ENCODE measurements at regions not wholly inside any gene's neighbourhood (a gene's known extent, or its start where the extent isn't known, plus 50 kb on each side); places are given as distances from the start of the nearest gene placed in this dataset.

DNA sequence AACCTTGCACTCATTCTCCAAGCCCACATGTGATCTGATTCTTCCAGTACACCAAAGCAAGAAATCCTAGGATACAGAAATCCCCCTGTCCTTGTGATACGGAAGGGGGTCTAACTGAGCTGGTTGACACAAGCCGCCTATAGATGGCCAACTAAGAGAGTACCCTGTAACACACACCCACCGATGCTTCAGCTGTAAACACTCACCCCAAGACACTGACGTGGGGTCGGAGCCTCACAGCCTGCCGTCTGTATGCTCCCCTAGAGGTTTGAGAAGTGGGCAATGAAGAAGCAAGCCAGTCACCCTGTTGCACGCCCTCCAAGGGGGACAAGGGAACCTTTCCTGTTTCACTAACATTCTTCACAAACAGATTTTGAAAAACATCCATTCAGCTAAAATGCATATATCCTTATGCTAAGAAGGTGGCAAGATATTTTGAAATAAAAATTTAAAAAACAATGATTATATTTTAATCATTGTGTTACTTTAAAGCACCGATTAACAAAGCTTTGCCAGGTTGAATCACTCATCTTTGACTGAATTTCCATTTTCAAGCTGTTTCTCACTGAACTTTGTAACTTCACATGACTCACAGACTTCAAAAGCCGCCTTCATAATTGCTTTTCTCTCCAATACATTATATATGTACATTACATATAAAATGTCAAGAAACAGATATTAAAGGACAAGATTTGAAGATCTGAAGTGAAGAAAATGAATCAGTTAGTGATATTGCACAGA, 329.3 kb downstream of the ARL4A start:
- Histone ChIP-seq H3K27ac (ENCODE audit: low read depth, low read length) (no peak overlapping the region), H3K79me2 (ENCODE audit: control insufficient read depth, low read length) (no peaks in the 10 kb centered on the region), H3K27me3 (ENCODE audit: control insufficient read depth, low read length) (no peaks in the 10 kb centered on the region), H3K9me2 (replicated peaks; ENCODE audit: control insufficient read depth, low read length) (no peaks in the 10 kb centered on the region), H3K4me3 (ENCODE audit: low read length) (no peak overlapping the region), H3K9me3 (ENCODE audit: control insufficient read depth, insufficient read depth, low read length) (peaks cover 4% of the 10 kb centered on the region; the same call in 1 of the 2 replicates), H3K4me2 (ENCODE audit: low read length) (no peak overlapping the region), H3F3A (ENCODE audit: control insufficient read depth, insufficient read depth) (no peaks in the 10 kb centered on the region), H3K4me1 (ENCODE audit: control insufficient read depth, low read length) (no peaks in the 10 kb centered on the region), H3K36me3 (ENCODE audit: control insufficient read depth, low read length) (no peaks in the 10 kb centered on the region), H4K20me1 (ENCODE audit: control insufficient read depth, insufficient read depth, low read depth, low read length) (no peaks in the 10 kb centered on the region)
- TF ChIP-seq, protein P1, sequence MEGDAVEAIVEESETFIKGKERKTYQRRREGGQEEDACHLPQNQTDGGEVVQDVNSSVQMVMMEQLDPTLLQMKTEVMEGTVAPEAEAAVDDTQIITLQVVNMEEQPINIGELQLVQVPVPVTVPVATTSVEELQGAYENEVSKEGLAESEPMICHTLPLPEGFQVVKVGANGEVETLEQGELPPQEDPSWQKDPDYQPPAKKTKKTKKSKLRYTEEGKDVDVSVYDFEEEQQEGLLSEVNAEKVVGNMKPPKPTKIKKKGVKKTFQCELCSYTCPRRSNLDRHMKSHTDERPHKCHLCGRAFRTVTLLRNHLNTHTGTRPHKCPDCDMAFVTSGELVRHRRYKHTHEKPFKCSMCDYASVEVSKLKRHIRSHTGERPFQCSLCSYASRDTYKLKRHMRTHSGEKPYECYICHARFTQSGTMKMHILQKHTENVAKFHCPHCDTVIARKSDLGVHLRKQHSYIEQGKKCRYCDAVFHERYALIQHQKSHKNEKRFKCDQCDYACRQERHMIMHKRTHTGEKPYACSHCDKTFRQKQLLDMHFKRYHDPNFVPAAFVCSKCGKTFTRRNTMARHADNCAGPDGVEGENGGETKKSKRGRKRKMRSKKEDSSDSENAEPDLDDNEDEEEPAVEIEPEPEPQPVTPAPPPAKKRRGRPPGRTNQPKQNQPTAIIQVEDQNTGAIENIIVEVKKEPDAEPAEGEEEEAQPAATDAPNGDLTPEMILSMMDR (IDR thresholded peaks at IDR 0.05; ENCODE audit: low read depth, low read length, poor library complexity, severe bottlenecking): no peak
- TF ChIP-seq EZH2phosphoT487 (IDR thresholded peaks at IDR 0.05; ENCODE audit: borderline replicate concordance, low read length): no peak

DNA sequence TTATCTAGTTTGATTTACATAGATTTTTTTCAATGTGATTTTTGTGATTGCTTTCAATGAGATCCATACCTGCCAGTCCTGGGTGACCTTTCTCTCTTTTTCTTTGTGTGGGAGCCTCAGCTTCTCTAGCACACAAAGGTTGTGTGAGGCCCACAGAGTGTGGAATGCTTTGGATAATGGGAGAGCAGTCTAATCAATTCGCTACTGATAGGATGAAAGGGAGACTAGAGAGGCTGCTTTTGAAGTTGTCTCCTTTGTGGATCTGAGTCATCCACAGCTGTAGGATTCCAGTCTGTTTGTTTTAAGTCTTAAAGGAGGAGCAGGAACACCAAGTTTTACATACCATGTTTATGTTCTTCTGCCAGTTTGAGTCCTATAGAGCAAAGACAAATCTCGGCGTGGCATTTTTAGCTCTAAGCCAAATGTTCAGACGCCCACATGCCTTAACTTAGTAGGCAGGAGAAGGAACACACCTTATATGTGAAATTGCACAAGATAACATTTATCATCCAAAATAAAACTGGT, 330.0 kb downstream of the ARL4A start:
- no peaks in the 10 kb centered on the region for H3K36me3 ChIP-seq (ENCODE audit: control insufficient read depth, low read length)
- H3K4me1 ChIP-seq (ENCODE audit: control insufficient read depth, low read length): no peaks in the 10 kb centered on the region
- TF ChIP-seq EZH2phosphoT487 (IDR thresholded peaks at IDR 0.05; ENCODE audit: borderline replicate concordance, low read length): no peak
- TF ChIP-seq, protein P1 (IDR thresholded peaks at IDR 0.05; ENCODE audit: low read depth, low read length, poor library complexity, severe bottlenecking): no peak
- H3K79me2 ChIP-seq (ENCODE audit: control insufficient read depth, low read length): no peaks in the 10 kb centered on the region
- no peak overlapping the region for H3K4me3 ChIP-seq (ENCODE audit: low read length)
- no peaks in the 10 kb centered on the region for H3F3A ChIP-seq (ENCODE audit: control insufficient read depth, insufficient read depth)
- no peak overlapping the region for H3K27ac ChIP-seq (ENCODE audit: low read depth, low read length)
- no peaks in the 10 kb centered on the region for H3K9me2 ChIP-seq (replicated peaks; ENCODE audit: control insufficient read depth, low read length)
- H4K20me1 ChIP-seq (ENCODE audit: control insufficient read depth, insufficient read depth, low read depth, low read length): no peaks in the 10 kb centered on the region
- no peak overlapping the region for H3K4me2 ChIP-seq (ENCODE audit: low read length)
- peaks cover 4% of the 10 kb centered on the region; the same call in 1 of the 2 replicates for H3K9me3 ChIP-seq (ENCODE audit: control insufficient read depth, insufficient read depth, low read length)
- H3K27me3 ChIP-seq (ENCODE audit: control insufficient read depth, low read length): no peaks in the 10 kb centered on the region

DNA sequence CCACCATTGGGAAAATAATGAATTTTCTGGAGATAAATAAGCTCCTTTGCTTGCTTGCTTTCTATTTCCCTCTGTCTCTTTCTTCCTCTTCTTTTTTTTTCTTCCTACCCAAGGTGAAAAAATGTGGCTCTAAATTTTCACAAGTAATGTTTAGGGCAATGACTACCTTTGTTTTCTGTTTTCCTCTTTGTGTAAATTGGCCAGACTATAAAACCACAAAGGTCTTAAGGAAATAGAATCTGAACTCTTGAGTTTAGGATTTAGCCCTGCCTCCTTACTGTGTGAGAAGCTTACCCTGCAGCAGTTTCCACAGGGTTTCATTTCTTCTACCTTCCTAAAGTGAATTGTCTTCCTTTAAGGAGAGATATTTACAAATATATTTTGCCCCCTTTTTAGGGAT, 330.4 kb downstream of the ARL4A start:
- Histone ChIP-seq H3K4me2 (ENCODE audit: low read length) (no peak overlapping the region), H3K36me3 (ENCODE audit: control insufficient read depth, low read length) (no peaks in the 10 kb centered on the region), H4K20me1 (ENCODE audit: control insufficient read depth, insufficient read depth, low read depth, low read length) (no peaks in the 10 kb centered on the region), H3K27me3 (ENCODE audit: control insufficient read depth, low read length) (no peaks in the 10 kb centered on the region), H3K4me1 (ENCODE audit: control insufficient read depth, low read length) (no peaks in the 10 kb centered on the region), H3F3A (ENCODE audit: control insufficient read depth, insufficient read depth) (no peaks in the 10 kb centered on the region), H3K79me2 (ENCODE audit: control insufficient read depth, low read length) (no peaks in the 10 kb centered on the region), H3K9me2 (replicated peaks; ENCODE audit: control insufficient read depth, low read length) (no peaks in the 10 kb centered on the region), H3K4me3 (ENCODE audit: low read length) (no peak overlapping the region), H3K27ac (ENCODE audit: low read depth, low read length) (no peak overlapping the region), H3K9me3 (ENCODE audit: control insufficient read depth, insufficient read depth, low read length) (peaks cover 4% of the 10 kb centered on the region; the same call in 1 of the 2 replicates)
- no peak for TF ChIP-seq EZH2phosphoT487 (IDR thresholded peaks at IDR 0.05; ENCODE audit: borderline replicate concordance, low read length)
- TF ChIP-seq, protein P1 (IDR thresholded peaks at IDR 0.05; ENCODE audit: low read depth, low read length, poor library complexity, severe bottlenecking): no peak

Data from DOHH2 (cell line).